Ovary (tissue), 7 donors: ENCODE measurements at regions not wholly inside any gene's neighbourhood (a gene's known extent, or its start where the extent isn't known, plus 50 kb on each side); places are given as distances from the start of the nearest gene placed in this dataset.

Source experiments
- DNase-seq, 5 donors: peaks; one replicate each; pipeline ENCODE4 v3.0.0-alpha.2; 2019 to 2020
- H3K27ac ChIP-seq, 2 donors: fragments of 200-600 bp; one replicate each; pipeline versions ENCODE4 v1.5.1 to v1.8.0; 2019 to 2022
- H3K27me3 ChIP-seq: fragments of 200-600 bp; one replicate; pipeline ENCODE4 v1.8.0; 2022
- H3K36me3 ChIP-seq: fragments of 200-600 bp; sonication (generic); one replicate; pipeline ENCODE4 v1.5.1; 2019
- H3K4me1 ChIP-seq: one replicate; pipeline ENCODE4 v1.8.1; 2013; ENCODE audit warnings: mild to moderate bottlenecking, moderate library complexity; ENCODE audit not compliant: insufficient read depth
- H3K4me3 ChIP-seq: fragments of 200-600 bp; sonication (generic); one replicate; pipeline ENCODE4 v1.5.1; 2017
- H3K9me3 ChIP-seq, 2 donors: fragments of 200-600 bp in 1 of 2; sonication (generic) in 1 of 2; one replicate each; pipeline versions ENCODE4 v1.5.1 to v1.8.1; 2013 to 2019; ENCODE audit warnings: mild to moderate bottlenecking in 1 of 2, moderate library complexity in 1 of 2
- CTCF ChIP-seq, 3 donors: fragments of 450-650 bp in 2 of 3; fragments of 200-600 bp in 1 of 3; IDR thresholded peaks; one replicate each; pipeline versions ENCODE4 v1.5.1 to v1.8.0; 2016 to 2022; ENCODE audit warnings: antibody characterized with exemption in 3 of 3, mild to moderate bottlenecking in 1 of 3
- EP300 ChIP-seq: sonication (generic); formaldehyde crosslinking; IDR thresholded peaks from one replicate; pipeline ENCODE4 v1.6.1; 2017; ENCODE audit warnings: antibody characterized with exemption
- POLR2A ChIP-seq: fragments of 450-650 bp; IDR thresholded peaks from one replicate; pipeline ENCODE4 v1.6.1; 2017; ENCODE audit warnings: antibody characterized with exemption, mild to moderate bottlenecking, moderate library complexity
- WGBS, 3 donors: extraction: QIAGEN DNeasy Blood & Tissue Kit in 1 of 3; methylation state at CpG; one replicate each; pipeline versions ENCODE4 v1.1.5 to v1.1.7; 2013 to 2017; 5-methylcytosine and 5-hydroxymethylcytosine counted together
- intact Hi-C, 4 donors: fragments of 100-400 bp; cut with DNase I; formaldehyde crosslinking; loops; one replicate each; pipeline versions ENCODE4 v1.11.0 to v1.15.1; 2022 to 2023
- donor health status: DM: no; HTN: no; CAD: no; lungs with moderate emphysema.
- donor health status: DM: no; HTN: no; CAD: no.
- donor health status: Bipolar disorder and iron deficiency.
- donor health status: DM: no; HTN: no; CAD: no.
- donor health status: DM: yes; HTN: yes; CAD: no.

- Histone ChIP-seq H3K9me3 (no peaks in the 10 kb centered on the region), H3K36me3 (no peaks in the 10 kb centered on the region), H3K27me3 (no peaks in the 10 kb centered on the region), H3K4me3 (no peak overlapping the region), H3K27ac (no peak overlapping the region), H3K4me1 (peaks cover 13% of the 10 kb centered on the region)
- intact Hi-C loops = no loop called here
- TF ChIP-seq CTCF (IDR thresholded peaks at IDR 0.05) (no peak), POLR2A (no peak), EP300 (no peak)
- DNase-seq = no peak
- WGBS, 3 donors = 94 to 99% (median 96%) methylated on average over 5 of the region's 5 CpGs
Measured at GRCh38 chr2:15737314-15738224, 145.9 kb downstream of the DDX1 start.

- no peaks in the 10 kb centered on the region for H3K27me3 ChIP-seq
- H3K9me3 ChIP-seq = no peaks in the 10 kb centered on the region
- no peaks in the 10 kb centered on the region for H3K36me3 ChIP-seq
- WGBS, 3 donors = 96 to 99% (median 97%) methylated on average over 7 of the region's 7 CpGs
- peaks cover 11% of the 10 kb centered on the region for H3K4me1 ChIP-seq
- no peak for DNase-seq
- no peak overlapping the region for H3K4me3 ChIP-seq
- H3K27ac ChIP-seq = no peak overlapping the region
- intact Hi-C loops = no loop called here
- TF ChIP-seq EP300 = no peak
- TF ChIP-seq POLR2A = no peak
- no peak for TF ChIP-seq CTCF (IDR thresholded peaks at IDR 0.05)
Measured at GRCh38 chr2:15738225-15738546, 146.5 kb downstream of the DDX1 start.

GRCh38 chr2:15738943-15739342 lies 147.3 kb downstream of the DDX1 start:
- Histone ChIP-seq H3K36me3 (no peaks in the 10 kb centered on the region), H3K27me3 (no peaks in the 10 kb centered on the region), H3K27ac (no peak overlapping the region), H3K9me3 (no peaks in the 10 kb centered on the region), H3K4me1 (peaks cover 11% of the 10 kb centered on the region), H3K4me3 (no peak overlapping the region)
- intact Hi-C loops = no loop called here
- DNase-seq = no peak
- WGBS, 3 donors = 97 to 98% (median 97%) methylated on average over 5 of the region's 5 CpGs
- TF ChIP-seq POLR2A (no peak), EP300 (no peak), CTCF (IDR thresholded peaks at IDR 0.05) (no peak)

GRCh38 chr2:15744820-15745219 lies 153.2 kb downstream of the DDX1 start:
- intact Hi-C loops = no loop called here
- peaks cover 15% of the 10 kb centered on the region for H3K4me1 ChIP-seq
- no peak overlapping the region for H3K27ac ChIP-seq
- no peak for TF ChIP-seq EP300
- TF ChIP-seq CTCF (IDR thresholded peaks at IDR 0.05) = no peak
- TF ChIP-seq POLR2A = no peak
- WGBS, 3 donors = 94 to 96% (median 95%) methylated on average over 5 of the region's 5 CpGs
- peak in 1 of 5 donors; percentile 18 for DNase-seq
- no peaks in the 10 kb centered on the region for H3K36me3 ChIP-seq
- H3K9me3 ChIP-seq = no peaks in the 10 kb centered on the region
- no peaks in the 10 kb centered on the region for H3K27me3 ChIP-seq
- no peak overlapping the region for H3K4me3 ChIP-seq
